T47D (cell line): ENCODE measurements at regions not wholly inside any gene's neighbourhood (a gene's known extent, or its start where the extent isn't known, plus 50 kb on each side); places are given as distances from the start of the nearest gene placed in this dataset.

Experiments used
- DNase-seq, 2 experiments: peaks; one replicate each; pipeline versions ENCODE4 v3.0.0 to v3.0.0-alpha.2; 2011 to 2012; ENCODE audit warnings: low read depth in 1 of 2, low spot score in 1 of 2
- JUND ChIP-seq: IDR thresholded peaks from 2 replicates; pipeline ENCODE4 v1.6.1; 2012; ENCODE audit warnings: low read depth
- in situ Hi-C: cut with HindIII; loops from 2 replicates; pipeline ENCODE4 v1.10.0; 2016; ENCODE audit warnings: low sequenced_read_pairs, low pct_unique_long_range_greater_than_20kb

GRCh38 chr16:79429381-79430190, 171.0 kb downstream of the MAF start:
- TF ChIP-seq JUND = no peak
- in situ Hi-C loops = no loop called here
- no peak for DNase-seq

GRCh38 chr16:79426663-79427062, 173.9 kb downstream of the MAF start:
- no peak for TF ChIP-seq JUND
- in situ Hi-C loops = no loop called here
- no peak for DNase-seq

- DNase-seq = no peak
- in situ Hi-C loops = no loop called here
- no peak for TF ChIP-seq JUND
Observed at GRCh38 chr16:79422064-79422463, 178.5 kb downstream of the MAF start.

- in situ Hi-C loops = no loop called here
- TF ChIP-seq JUND = no peak
- no peak for DNase-seq
Observed at GRCh38 chr16:79421126-79421525, 179.4 kb downstream of the MAF start.

- no peak for DNase-seq
- in situ Hi-C loops = no loop called here
- no peak for TF ChIP-seq JUND
Observed at GRCh38 chr16:79420493-79420892, 180.0 kb downstream of the MAF start.

GRCh38 chr16:79419148-79419547, 181.4 kb downstream of the MAF start:
- in situ Hi-C loops = no loop called here
- no peak for DNase-seq
- no peak for TF ChIP-seq JUND

- in situ Hi-C loops = no loop called here
- no peak for TF ChIP-seq JUND
- no peak for DNase-seq
Observed at GRCh38 chr16:79417601-79418008, 182.9 kb downstream of the MAF start.

GRCh38 chr16:79415983-79416640, 184.4 kb downstream of the MAF start:
- in situ Hi-C loops = no loop called here
- DNase-seq = no peak
- no peak for TF ChIP-seq JUND

GRCh38 chr16:79412783-79413225, 187.7 kb downstream of the MAF start:
- in situ Hi-C loops = no loop called here
- no peak for TF ChIP-seq JUND

GRCh38 chr16:79411805-79412204, 188.7 kb downstream of the MAF start:
- no peak for DNase-seq

More at GRCh38 chr16:79412783-79413225, 187.7 kb downstream of the MAF start:
- no peak for DNase-seq

GRCh38 chr16:79411357-79411756, 189.2 kb downstream of the MAF start:
- no peak for DNase-seq
- in situ Hi-C loops = no loop called here
- TF ChIP-seq JUND = no peak

More at GRCh38 chr16:79411805-79412204, 188.7 kb downstream of the MAF start:
- in situ Hi-C loops = no loop called here
- TF ChIP-seq JUND = no peak

GRCh38 chr16:79409978-79410377, 190.6 kb downstream of the MAF start:
- in situ Hi-C loops = no loop called here
- no peak for DNase-seq
- no peak for TF ChIP-seq JUND

GRCh38 chr16:79408355-79408754, 192.2 kb downstream of the MAF start:
- DNase-seq = no peak
- in situ Hi-C loops = no loop called here
- TF ChIP-seq JUND = no peak
